ENCODE measurements at regions not wholly inside any gene's neighbourhood (a gene's known extent, or its start where the extent isn't known, plus 50 kb on each side); places are given as distances from the start of the nearest gene placed in this dataset.

DNA sequence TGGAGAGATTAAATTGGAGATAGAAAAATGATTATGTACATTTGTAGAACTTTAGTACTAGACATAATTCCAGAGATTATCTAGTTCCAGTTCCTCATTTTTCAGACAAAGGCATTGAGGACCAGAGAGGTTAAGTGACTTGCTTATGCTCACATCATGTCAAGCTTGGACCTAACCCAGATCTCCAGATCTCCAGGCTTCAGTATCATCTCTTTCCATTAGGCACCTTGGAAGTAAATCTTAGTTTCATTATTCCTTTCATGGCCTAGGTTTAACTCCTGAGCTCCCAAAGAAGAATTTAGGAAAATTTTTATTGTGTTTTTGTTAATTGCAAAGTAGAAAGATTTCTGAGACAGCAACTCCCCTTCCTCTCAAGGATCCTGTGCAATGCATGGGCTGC lies 148.8 kb downstream of the GATB start:
- TF ChIP-seq BRCA1 (IDR thresholded peaks at IDR 0.05; ENCODE audit: low read depth, low read length) (no peak), SP1 (IDR thresholded peaks at IDR 0.05; ENCODE audit: low read depth, low read length) (no peak), EP300 (IDR thresholded peaks at IDR 0.05; ENCODE audit: borderline replicate concordance in 1 of 2, control insufficient read depth in 1 of 2, low read depth in 2 of 2, low read length in 2 of 2) (no peak), TBL1XR1 (IDR thresholded peaks at IDR 0.05; ENCODE audit: low read depth, low read length) (no peak), POLR2A (IDR thresholded peaks at IDR 0.05; ENCODE audit: low read depth, low read length) (no peak)
- TF ChIP-seq, protein P1, sequence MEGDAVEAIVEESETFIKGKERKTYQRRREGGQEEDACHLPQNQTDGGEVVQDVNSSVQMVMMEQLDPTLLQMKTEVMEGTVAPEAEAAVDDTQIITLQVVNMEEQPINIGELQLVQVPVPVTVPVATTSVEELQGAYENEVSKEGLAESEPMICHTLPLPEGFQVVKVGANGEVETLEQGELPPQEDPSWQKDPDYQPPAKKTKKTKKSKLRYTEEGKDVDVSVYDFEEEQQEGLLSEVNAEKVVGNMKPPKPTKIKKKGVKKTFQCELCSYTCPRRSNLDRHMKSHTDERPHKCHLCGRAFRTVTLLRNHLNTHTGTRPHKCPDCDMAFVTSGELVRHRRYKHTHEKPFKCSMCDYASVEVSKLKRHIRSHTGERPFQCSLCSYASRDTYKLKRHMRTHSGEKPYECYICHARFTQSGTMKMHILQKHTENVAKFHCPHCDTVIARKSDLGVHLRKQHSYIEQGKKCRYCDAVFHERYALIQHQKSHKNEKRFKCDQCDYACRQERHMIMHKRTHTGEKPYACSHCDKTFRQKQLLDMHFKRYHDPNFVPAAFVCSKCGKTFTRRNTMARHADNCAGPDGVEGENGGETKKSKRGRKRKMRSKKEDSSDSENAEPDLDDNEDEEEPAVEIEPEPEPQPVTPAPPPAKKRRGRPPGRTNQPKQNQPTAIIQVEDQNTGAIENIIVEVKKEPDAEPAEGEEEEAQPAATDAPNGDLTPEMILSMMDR (IDR thresholded peaks at IDR 0.05 in 2 of 3, conservative IDR thresholded peaks at IDR 0.05 in 1 of 3; ENCODE audit: control insufficient read depth in 2 of 3, extremely low read depth in 1 of 3, insufficient read depth in 1 of 3, low read depth in 3 of 3, low read length in 3 of 3): no peak
- TF ChIP-seq, protein P2, sequence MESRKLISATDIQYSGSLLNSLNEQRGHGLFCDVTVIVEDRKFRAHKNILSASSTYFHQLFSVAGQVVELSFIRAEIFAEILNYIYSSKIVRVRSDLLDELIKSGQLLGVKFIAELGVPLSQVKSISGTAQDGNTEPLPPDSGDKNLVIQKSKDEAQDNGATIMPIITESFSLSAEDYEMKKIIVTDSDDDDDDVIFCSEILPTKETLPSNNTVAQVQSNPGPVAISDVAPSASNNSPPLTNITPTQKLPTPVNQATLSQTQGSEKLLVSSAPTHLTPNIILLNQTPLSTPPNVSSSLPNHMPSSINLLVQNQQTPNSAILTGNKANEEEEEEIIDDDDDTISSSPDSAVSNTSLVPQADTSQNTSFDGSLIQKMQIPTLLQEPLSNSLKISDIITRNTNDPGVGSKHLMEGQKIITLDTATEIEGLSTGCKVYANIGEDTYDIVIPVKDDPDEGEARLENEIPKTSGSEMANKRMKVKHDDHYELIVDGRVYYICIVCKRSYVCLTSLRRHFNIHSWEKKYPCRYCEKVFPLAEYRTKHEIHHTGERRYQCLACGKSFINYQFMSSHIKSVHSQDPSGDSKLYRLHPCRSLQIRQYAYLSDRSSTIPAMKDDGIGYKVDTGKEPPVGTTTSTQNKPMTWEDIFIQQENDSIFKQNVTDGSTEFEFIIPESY (IDR thresholded peaks at IDR 0.05): no peak
- TF ChIP-seq, protein P3, sequence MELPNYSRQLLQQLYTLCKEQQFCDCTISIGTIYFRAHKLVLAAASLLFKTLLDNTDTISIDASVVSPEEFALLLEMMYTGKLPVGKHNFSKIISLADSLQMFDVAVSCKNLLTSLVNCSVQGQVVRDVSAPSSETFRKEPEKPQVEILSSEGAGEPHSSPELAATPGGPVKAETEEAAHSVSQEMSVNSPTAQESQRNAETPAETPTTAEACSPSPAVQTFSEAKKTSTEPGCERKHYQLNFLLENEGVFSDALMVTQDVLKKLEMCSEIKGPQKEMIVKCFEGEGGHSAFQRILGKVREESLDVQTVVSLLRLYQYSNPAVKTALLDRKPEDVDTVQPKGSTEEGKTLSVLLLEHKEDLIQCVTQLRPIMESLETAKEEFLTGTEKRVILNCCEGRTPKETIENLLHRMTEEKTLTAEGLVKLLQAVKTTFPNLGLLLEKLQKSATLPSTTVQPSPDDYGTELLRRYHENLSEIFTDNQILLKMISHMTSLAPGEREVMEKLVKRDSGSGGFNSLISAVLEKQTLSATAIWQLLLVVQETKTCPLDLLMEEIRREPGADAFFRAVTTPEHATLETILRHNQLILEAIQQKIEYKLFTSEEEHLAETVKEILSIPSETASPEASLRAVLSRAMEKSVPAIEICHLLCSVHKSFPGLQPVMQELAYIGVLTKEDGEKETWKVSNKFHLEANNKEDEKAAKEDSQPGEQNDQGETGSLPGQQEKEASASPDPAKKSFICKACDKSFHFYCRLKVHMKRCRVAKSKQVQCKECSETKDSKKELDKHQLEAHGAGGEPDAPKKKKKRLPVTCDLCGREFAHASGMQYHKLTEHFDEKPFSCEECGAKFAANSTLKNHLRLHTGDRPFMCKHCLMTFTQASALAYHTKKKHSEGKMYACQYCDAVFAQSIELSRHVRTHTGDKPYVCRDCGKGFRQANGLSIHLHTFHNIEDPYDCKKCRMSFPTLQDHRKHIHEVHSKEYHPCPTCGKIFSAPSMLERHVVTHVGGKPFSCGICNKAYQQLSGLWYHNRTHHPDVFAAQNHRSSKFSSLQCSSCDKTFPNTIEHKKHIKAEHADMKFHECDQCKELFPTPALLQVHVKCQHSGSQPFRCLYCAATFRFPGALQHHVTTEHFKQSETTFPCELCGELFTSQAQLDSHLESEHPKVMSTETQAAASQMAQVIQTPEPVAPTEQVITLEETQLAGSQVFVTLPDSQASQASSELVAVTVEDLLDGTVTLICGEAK (IDR thresholded peaks at IDR 0.05; ENCODE audit: borderline replicate concordance): no peak
- TF ChIP-seq, protein P4, sequence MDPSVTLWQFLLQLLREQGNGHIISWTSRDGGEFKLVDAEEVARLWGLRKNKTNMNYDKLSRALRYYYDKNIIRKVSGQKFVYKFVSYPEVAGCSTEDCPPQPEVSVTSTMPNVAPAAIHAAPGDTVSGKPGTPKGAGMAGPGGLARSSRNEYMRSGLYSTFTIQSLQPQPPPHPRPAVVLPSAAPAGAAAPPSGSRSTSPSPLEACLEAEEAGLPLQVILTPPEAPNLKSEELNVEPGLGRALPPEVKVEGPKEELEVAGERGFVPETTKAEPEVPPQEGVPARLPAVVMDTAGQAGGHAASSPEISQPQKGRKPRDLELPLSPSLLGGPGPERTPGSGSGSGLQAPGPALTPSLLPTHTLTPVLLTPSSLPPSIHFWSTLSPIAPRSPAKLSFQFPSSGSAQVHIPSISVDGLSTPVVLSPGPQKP (IDR thresholded peaks at IDR 0.05; ENCODE audit: low read depth, low read length): no peak
